Caco-2 (cell line): ENCODE measurements at regions not wholly inside any gene's neighbourhood (a gene's known extent, or its start where the extent isn't known, plus 50 kb on each side); places are given as distances from the start of the nearest gene placed in this dataset.

Experiments
- BruUV-seq: library from RNA; stranded (reverse); fragments of 400-500 nt; replicated peaks from 2 replicates; lab custom pipeline; 2021; lab: Mats Ljungman, UMichigan
- CTCF ChIA-PET: fragments of 300-600 bp; sonication (Branson Sonifier 250); formaldehyde crosslinking; loops from one replicate; lab custom pipeline; 2022; ENCODE audit warnings: antibody characterized with exemption; lab: Charles Lee
- POLR2A ChIA-PET: fragments of 300-600 bp; sonication (Branson Sonifier 250); formaldehyde crosslinking; loops from one replicate; lab custom pipeline; 2022; ENCODE audit warnings: antibody characterized with exemption; lab: Charles Lee
- DNase-seq, 2 experiments: peaks; one replicate each; pipeline versions ENCODE4 v3.0.0 to v3.0.0-alpha.2; 2020 to 2022
- H3K27me3 ChIP-seq: replicated peaks from 2 replicates; pipeline ENCODE4 v1.6.0; 2011; ENCODE audit warnings: low read length; ENCODE audit not compliant: control insufficient read depth, insufficient read depth
- H3K36me3 ChIP-seq: 2 replicates; pipeline ENCODE4 v1.5.1; 2011; ENCODE audit warnings: low read length; ENCODE audit not compliant: control insufficient read depth, insufficient read depth
- H3K4me1 ChIP-seq: fragments of 250-450 bp; sonication (Bioruptor Pico); 2 replicates; pipeline ENCODE4 v1.5.1; 2020; ENCODE audit warnings: mild to moderate bottlenecking
- H3K4me3 ChIP-seq: 2 replicates; pipeline ENCODE4 v1.5.1; 2011; ENCODE audit warnings: low read depth, mild to moderate bottlenecking, control low read depth, low read length
- H3K9me3 ChIP-seq: fragments of 250-450 bp; sonication (Bioruptor Pico); 2 replicates; pipeline ENCODE4 v1.5.1; 2020; ENCODE audit warnings: mild to moderate bottlenecking, moderate library complexity
- H3K27ac Mint-ChIP-seq: one replicate; pipeline ENCODE4 v1.8.0; 2022; ENCODE audit warnings: mixed read lengths; ENCODE audit not compliant: unreplicated experiment
- H3K27me3 Mint-ChIP-seq: one replicate; pipeline ENCODE4 v1.8.0; 2022; ENCODE audit warnings: mixed read lengths; ENCODE audit not compliant: insufficient read depth, unreplicated experiment
- H3K36me3 Mint-ChIP-seq: one replicate; pipeline ENCODE4 v1.8.0; 2022; ENCODE audit warnings: mild to moderate bottlenecking, mixed read lengths; ENCODE audit not compliant: insufficient read depth, unreplicated experiment
- H3K4me1 Mint-ChIP-seq: one replicate; pipeline ENCODE4 v1.8.0; 2022; ENCODE audit warnings: low read depth, mixed read lengths; ENCODE audit not compliant: unreplicated experiment
- H3K4me3 Mint-ChIP-seq: one replicate; pipeline ENCODE4 v1.8.0; 2022; ENCODE audit warnings: mild to moderate bottlenecking, moderate library complexity, mixed read lengths; ENCODE audit not compliant: unreplicated experiment
- H3K9me3 Mint-ChIP-seq: one replicate; pipeline ENCODE4 v1.8.0; 2022; ENCODE audit warnings: mixed read lengths; ENCODE audit not compliant: unreplicated experiment
- intact Hi-C: fragments of 100-400 bp; cut with micrococcal nuclease; formaldehyde crosslinking; loops from one replicate; pipeline ENCODE4 v1.10.0; 2022; ENCODE audit not compliant: unreplicated experiment
- TF ChIP-seq, protein P1 (sequence below), 2 experiments: fragments of 200-600 bp in 1 of 2; IDR thresholded peaks; 1 replicate in 1 of 2; 2 replicates in 1 of 2; pipeline versions ENCODE4 v1.5.1 to v1.8.0; 2011 to 2022; ENCODE audit warnings: antibody characterized with exemption in 1 of 2, control low read depth in 1 of 2, inconsistent platforms in 1 of 2, low read depth in 1 of 2, low read length in 1 of 2, mild to moderate bottlenecking in 1 of 2, moderate library complexity in 1 of 2; ENCODE audit not compliant: insufficient read depth in 1 of 2, severe bottlenecking in 1 of 2, unreplicated experiment in 1 of 2

DNA sequence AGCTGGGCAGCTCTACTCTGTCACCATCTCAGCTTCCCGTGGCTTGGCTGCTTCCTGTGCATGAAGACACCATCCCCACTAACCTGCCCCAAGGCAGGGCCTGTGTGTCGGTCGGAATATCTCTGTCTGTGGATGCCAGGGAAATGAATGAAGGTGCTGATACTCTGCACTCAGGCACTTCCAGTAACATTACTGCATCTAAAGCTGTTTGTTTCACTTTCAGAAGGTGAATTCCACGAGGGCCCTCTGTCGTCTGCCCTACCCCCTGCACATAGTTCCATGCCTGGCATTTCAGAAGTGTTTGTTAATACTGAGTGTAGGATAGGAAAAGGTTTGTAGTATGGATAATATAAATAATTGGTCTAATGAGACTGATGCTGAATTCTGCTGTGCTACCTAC is 114.7 kb upstream of the GMDS start:
- H3K4me1 Mint-ChIP-seq: no peaks in the 10 kb centered on the region
- H3K36me3 ChIP-seq: no peaks in the 10 kb centered on the region
- no TSS peak for BruUV-seq
- no peaks in the 10 kb centered on the region for H3K27me3 Mint-ChIP-seq
- ChIA-PET CTCF (no interaction called here), POLR2A (no interaction called here)
- no peaks in the 10 kb centered on the region for H3K36me3 Mint-ChIP-seq
- intact Hi-C loops: no loop called here
- no peaks in the 10 kb centered on the region for H3K4me1 ChIP-seq
- no peaks in the 10 kb centered on the region for H3K27me3 ChIP-seq
- H3K4me3 ChIP-seq: no peak overlapping the region
- no peak overlapping the region for H3K4me3 Mint-ChIP-seq
- H3K9me3 Mint-ChIP-seq: no peaks in the 10 kb centered on the region
- H3K27ac Mint-ChIP-seq: no peak overlapping the region
- DNase-seq: no peak
- no peaks in the 10 kb centered on the region for H3K9me3 ChIP-seq
- TF ChIP-seq, protein P1, sequence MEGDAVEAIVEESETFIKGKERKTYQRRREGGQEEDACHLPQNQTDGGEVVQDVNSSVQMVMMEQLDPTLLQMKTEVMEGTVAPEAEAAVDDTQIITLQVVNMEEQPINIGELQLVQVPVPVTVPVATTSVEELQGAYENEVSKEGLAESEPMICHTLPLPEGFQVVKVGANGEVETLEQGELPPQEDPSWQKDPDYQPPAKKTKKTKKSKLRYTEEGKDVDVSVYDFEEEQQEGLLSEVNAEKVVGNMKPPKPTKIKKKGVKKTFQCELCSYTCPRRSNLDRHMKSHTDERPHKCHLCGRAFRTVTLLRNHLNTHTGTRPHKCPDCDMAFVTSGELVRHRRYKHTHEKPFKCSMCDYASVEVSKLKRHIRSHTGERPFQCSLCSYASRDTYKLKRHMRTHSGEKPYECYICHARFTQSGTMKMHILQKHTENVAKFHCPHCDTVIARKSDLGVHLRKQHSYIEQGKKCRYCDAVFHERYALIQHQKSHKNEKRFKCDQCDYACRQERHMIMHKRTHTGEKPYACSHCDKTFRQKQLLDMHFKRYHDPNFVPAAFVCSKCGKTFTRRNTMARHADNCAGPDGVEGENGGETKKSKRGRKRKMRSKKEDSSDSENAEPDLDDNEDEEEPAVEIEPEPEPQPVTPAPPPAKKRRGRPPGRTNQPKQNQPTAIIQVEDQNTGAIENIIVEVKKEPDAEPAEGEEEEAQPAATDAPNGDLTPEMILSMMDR (IDR thresholded peaks at IDR 0.05; ENCODE audit: insufficient read depth in 1 of 2, low read depth in 1 of 2, low read length in 1 of 2, severe bottlenecking in 1 of 2, unreplicated experiment in 1 of 2): no peak

DNA sequence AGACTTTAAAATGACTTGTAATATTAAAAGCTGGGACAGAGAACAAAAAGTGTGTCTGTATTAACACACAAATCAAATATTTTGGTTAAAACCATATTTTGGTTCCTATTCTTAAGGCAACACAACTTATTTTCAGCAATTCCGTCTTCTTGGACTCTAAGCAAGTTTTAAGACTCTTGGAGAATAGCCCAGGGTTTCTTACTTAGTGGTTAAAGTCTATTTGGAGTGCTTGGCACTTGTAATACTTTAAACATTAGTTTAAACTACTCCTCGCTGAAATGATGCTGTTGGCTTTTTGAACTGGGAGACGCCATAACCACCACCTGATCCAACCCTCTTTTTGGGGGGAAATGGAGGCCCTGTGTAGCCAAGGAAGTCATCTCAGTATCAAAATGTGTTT is 109.7 kb upstream of the GMDS start:
- no peak overlapping the region for H3K4me3 Mint-ChIP-seq
- H3K36me3 Mint-ChIP-seq: no peaks in the 10 kb centered on the region
- H3K27ac Mint-ChIP-seq: no peak overlapping the region
- H3K27me3 Mint-ChIP-seq: no peaks in the 10 kb centered on the region
- ChIA-PET POLR2A (no interaction called here), CTCF (no interaction called here)
- no peaks in the 10 kb centered on the region for H3K9me3 Mint-ChIP-seq
- TF ChIP-seq, protein P1 (IDR thresholded peaks at IDR 0.05; ENCODE audit: insufficient read depth in 1 of 2, low read depth in 1 of 2, low read length in 1 of 2, severe bottlenecking in 1 of 2, unreplicated experiment in 1 of 2): no peak
- peaks cover 7% of the 10 kb centered on the region; the same call in 1 of the 2 replicates for H3K4me1 ChIP-seq
- intact Hi-C loops: loop anchor here (2.0 kb wide), 1 partner anchor 758 kb away; no protein-coding TSS in a partner anchor
- no TSS peak for BruUV-seq
- H3K4me1 Mint-ChIP-seq: peaks cover 8% of the 10 kb centered on the region
- H3K36me3 ChIP-seq: no peaks in the 10 kb centered on the region
- no peak for DNase-seq
- no peaks in the 10 kb centered on the region for H3K27me3 ChIP-seq
- no peak overlapping the region for H3K4me3 ChIP-seq
- H3K9me3 ChIP-seq: no peaks in the 10 kb centered on the region

DNA sequence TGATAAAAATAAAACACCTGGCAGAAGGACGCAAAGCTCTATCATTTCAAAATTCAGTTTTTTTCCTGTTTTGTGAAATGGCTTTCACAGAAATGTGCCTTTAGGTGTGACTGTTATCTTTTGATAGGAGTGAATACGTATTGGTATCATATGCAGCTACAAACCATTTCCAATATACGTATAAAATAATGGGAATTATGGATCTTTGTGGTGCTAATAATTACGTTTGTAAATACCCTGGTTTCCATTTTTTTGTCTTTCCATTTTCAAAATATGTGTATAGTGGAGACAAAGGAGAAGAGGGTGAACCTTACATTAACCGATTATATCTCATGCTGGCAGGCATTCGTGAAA is 108.7 kb upstream of the GMDS start:
- ChIA-PET CTCF (interaction anchor here (0.6 to 1.4 kb wide), 8 partner anchors 10 to 758 kb away, joined by 3 to 60 read pairs (median 4); no protein-coding TSS in a partner anchor), POLR2A (no interaction called here)
- no peak overlapping the region for H3K27ac Mint-ChIP-seq
- BruUV-seq: no TSS peak
- Histone ChIP-seq H3K27me3 (no peaks in the 10 kb centered on the region), H3K4me1 (peaks cover 7% of the 10 kb centered on the region; the same call in 1 of the 2 replicates), H3K4me3 (no peak overlapping the region), H3K36me3 (no peaks in the 10 kb centered on the region), H3K9me3 (no peaks in the 10 kb centered on the region)
- no peaks in the 10 kb centered on the region for H3K9me3 Mint-ChIP-seq
- intact Hi-C loops: loop anchor here (1.0 to 5.0 kb wide), 4 partner anchors 93 to 757 kb away; no protein-coding TSS in a partner anchor
- H3K4me3 Mint-ChIP-seq: no peak overlapping the region
- DNase-seq: no peak
- H3K4me1 Mint-ChIP-seq: peaks cover 8% of the 10 kb centered on the region
- H3K27me3 Mint-ChIP-seq: no peaks in the 10 kb centered on the region
- TF ChIP-seq, protein P1 (IDR thresholded peaks at IDR 0.05; ENCODE audit: insufficient read depth in 1 of 2, low read depth in 1 of 2, low read length in 1 of 2, severe bottlenecking in 1 of 2, unreplicated experiment in 1 of 2): no peak
- H3K36me3 Mint-ChIP-seq: no peaks in the 10 kb centered on the region
